Aorta (tissue), 5 donors: ENCODE measurements at regions not wholly inside any gene's neighbourhood (a gene's known extent, or its start where the extent isn't known, plus 50 kb on each side); places are given as distances from the start of the nearest gene placed in this dataset.

Experiments used
- ATAC-seq: fragments of 200-7000 bp; cut with Tn5 transposase; one replicate; pipeline ENCODE4 v1.9.1; 2022; ENCODE audit warnings: moderate library complexity; ENCODE audit not compliant: low FRiP score
- DNase-seq, 2 donors: peaks; one replicate each; pipeline ENCODE4 v3.0.0-alpha.2; 2020
- H3K27ac ChIP-seq, 2 donors: one replicate each; pipeline ENCODE4 v1.5.1; 2013; ENCODE audit warnings: low read length in 2 of 2, mild to moderate bottlenecking in 2 of 2, moderate library complexity in 2 of 2, control low read depth in 1 of 2, inconsistent platforms in 1 of 2, low read depth in 1 of 2
- H3K27me3 ChIP-seq, 2 donors: one replicate each; pipeline ENCODE4 v1.6.1; 2013; ENCODE audit warnings: control low read depth in 1 of 2, low read length in 1 of 2, mild to moderate bottlenecking in 1 of 2, moderate library complexity in 1 of 2; ENCODE audit not compliant: insufficient read depth in 2 of 2, control insufficient read depth in 1 of 2
- H3K36me3 ChIP-seq, 2 donors: one replicate each; pipeline ENCODE4 v1.6.1; 2013; ENCODE audit warnings: control low read depth in 1 of 2, low read length in 1 of 2, mild to moderate bottlenecking in 1 of 2; ENCODE audit not compliant: insufficient read depth in 2 of 2, control insufficient read depth in 1 of 2
- H3K4me1 ChIP-seq, 2 donors: one replicate each; pipeline ENCODE4 v1.6.1; 2013; ENCODE audit warnings: low read length in 2 of 2, control low read depth in 1 of 2, mild to moderate bottlenecking in 1 of 2, moderate library complexity in 1 of 2; ENCODE audit not compliant: insufficient read depth in 2 of 2, control insufficient read depth in 1 of 2
- H3K4me3 ChIP-seq, 2 donors: one replicate each; pipeline ENCODE4 v1.5.1; 2013; ENCODE audit warnings: low read length in 2 of 2, control low read depth in 1 of 2, mild to moderate bottlenecking in 1 of 2
- H3K9me3 ChIP-seq: one replicate; pipeline ENCODE4 v1.6.1; 2013; ENCODE audit warnings: mild to moderate bottlenecking, low read length; ENCODE audit not compliant: control insufficient read depth
- WGBS, 2 donors: extraction: QIAGEN DNeasy Blood & Tissue Kit; methylation state at CpG; one replicate each; pipeline ENCODE4 v1.1.7; 2013; 5-methylcytosine and 5-hydroxymethylcytosine counted together
- intact Hi-C, 2 donors: fragments of 100-400 bp; cut with DNase I; formaldehyde crosslinking; loops; one replicate each; pipeline versions ENCODE4 v1.14.2 to v1.15.0; 2022
- donor health status: healthy with polysubstance abuse.
- donor health status: Bipolar disorder and iron deficiency.
- donor health status: DM: no; HTN: no; CAD: no.
- donor health status: DM: no; HTN: no; CAD: no.
- donor health status: DM: yes; HTN: yes; CAD: no.

DNA sequence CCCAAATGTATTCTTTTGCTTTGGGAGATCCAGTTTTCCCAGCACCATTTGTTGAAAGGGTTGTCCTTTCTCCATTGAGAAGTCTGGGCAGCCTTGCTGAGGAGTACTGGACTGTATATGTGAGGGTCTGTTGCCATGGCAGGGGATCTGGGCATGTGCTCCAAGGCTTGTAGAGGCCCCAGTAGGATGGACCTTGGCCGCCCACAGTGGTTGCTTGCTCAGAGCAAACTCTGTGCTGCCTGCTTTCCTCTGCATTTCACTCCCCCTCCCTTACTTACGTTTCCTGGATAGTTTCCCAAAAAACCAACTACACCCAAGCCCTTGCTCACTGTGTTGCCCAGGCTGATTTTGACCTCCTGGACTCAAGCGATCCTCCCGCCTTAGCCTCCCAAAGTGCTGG is 97.2 kb upstream of the PRR23E start:
- Histone ChIP-seq H3K4me3 (no peak overlapping the region), H3K27ac (no peak overlapping the region), H3K9me3 (no peaks in the 10 kb centered on the region), H3K4me1 (no peaks in the 10 kb centered on the region), H3K27me3 (no peaks in the 10 kb centered on the region), H3K36me3 (no peaks in the 10 kb centered on the region)
- ATAC-seq, result no peak
- intact Hi-C loops, result no loop called here
- DNase-seq, result peak in 1 of 2 donors; percentile 38
- WGBS, 2 donors, result 65 to 77% methylated on average over 4 of the region's 4 CpGs

DNA sequence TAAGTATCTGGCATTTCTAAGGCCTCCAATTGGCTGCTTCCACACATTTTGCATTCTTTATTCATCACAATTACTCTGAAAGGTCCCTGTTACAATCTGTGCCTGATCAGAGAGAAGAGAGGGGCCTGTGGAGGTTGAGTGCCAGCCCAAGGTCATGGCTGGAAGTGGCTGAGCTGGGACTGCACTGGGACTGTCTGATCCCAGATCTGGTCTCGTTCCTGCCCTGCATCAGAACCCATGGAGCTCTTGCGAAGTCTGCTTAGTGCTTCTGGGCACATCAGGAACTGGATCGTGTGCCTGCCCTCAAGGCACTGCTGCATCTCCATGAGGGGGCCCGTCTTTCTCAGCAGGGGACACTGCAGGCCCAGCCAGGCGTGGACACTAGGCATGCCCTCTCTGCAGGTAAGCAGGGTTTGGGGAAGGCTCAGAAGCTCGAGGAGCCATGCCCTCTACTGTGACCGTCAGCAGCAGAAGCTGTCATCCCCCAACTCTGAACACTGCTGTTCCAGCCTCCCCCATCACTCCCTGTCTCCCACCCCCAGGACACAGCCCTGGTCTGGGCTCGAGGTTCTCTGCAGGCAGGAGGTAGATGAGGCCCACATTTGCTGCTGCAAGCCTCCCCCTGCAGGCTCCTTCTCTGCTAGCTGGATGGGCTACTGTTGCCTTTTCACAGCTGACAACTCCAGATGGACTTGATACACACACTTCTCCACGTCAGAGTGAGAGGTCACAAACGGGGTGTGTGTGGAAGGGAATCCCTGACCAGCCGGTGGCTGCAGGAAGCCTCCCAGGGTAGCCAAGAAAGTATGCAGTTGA is 96.5 kb upstream of the PRR23E start:
- Histone ChIP-seq H3K4me1 (no peaks in the 10 kb centered on the region), H3K27me3 (no peaks in the 10 kb centered on the region), H3K36me3 (no peaks in the 10 kb centered on the region), H3K4me3 (no peak overlapping the region), H3K27ac (no peak overlapping the region), H3K9me3 (no peaks in the 10 kb centered on the region)
- DNase-seq (peak in 1 of 2 donors; percentile 37), ATAC-seq (no peak)
- 82% methylated on average over 11 of the region's 11 CpGs for WGBS, 2 donors
- intact Hi-C loops, result no loop called here

DNA sequence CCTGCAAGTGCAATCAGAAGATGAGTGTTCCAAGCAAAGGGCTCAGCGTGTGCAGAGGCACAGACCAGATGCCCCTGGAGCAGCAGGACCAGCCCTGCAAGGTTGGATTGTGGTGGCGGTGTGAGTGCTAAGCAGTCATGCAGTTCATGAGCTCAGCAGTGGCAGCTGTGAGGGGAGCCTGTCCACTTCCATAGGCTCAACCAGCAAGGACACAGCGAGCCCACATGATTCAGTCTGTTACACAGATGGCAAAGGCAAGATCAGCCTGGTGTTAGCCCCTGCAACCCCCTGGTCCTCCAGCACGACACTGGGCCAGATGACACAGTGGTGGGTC is 95.9 kb upstream of the PRR23E start:
- DNase-seq, result no peak
- intact Hi-C loops, result no loop called here
- Histone ChIP-seq H3K4me1 (no peaks in the 10 kb centered on the region), H3K27me3 (no peaks in the 10 kb centered on the region), H3K9me3 (no peaks in the 10 kb centered on the region), H3K27ac (no peak overlapping the region), H3K36me3 (no peaks in the 10 kb centered on the region), H3K4me3 (no peak overlapping the region)
- no peak for ATAC-seq
- 94 to 95% methylated on average over 4 of the region's 4 CpGs for WGBS, 2 donors

DNA sequence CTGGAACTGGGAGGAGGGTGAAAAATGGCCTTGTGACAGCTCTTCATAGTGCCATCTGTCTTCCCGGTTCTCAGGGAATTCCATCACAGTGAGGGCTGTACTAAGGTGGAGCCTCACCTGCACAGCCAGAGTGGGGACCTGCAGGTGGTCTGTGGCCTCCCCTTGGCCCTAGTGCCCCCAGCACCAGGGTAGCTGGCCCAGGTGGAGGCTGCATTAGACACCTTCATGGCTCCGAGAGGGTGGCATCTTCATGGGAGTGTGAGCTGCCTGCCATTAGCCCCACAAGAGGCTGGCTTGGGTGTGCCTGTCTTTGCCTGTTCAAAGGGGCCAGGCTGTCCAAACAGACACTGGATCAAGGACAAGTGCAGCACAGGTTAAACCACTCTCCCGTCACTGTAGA is 95.5 kb upstream of the PRR23E start:
- no peaks in the 10 kb centered on the region for H3K9me3 ChIP-seq
- DNase-seq, result no peak
- H3K4me3 ChIP-seq, result no peak overlapping the region
- H3K4me1 ChIP-seq, result no peaks in the 10 kb centered on the region
- no peaks in the 10 kb centered on the region for H3K27me3 ChIP-seq
- 87 to 93% methylated on average over 3 of the region's 3 CpGs for WGBS, 2 donors
- no peaks in the 10 kb centered on the region for H3K36me3 ChIP-seq
- no peak overlapping the region for H3K27ac ChIP-seq
- intact Hi-C loops, result no loop called here
- no peak for ATAC-seq

DNA sequence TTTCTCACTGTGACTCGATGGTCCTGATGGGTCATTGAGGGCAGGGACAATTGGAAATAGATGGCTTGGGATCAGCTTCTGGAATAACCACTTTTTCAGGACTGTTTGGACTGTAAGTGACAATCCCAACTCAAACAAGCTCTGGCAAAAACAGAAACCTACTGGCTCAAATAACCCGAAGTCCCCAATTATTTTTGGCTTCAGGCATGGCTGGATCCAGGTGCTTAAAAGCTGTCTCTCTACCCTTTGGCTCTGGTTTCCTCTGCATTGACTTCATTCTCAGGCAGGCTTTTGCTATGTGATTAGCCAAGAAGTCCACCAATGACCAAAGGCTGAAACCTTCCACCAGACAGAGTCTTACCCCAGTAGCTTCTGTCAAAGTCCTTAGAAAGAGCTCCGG is 92.9 kb upstream of the PRR23E start:
- no peaks in the 10 kb centered on the region for H3K27me3 ChIP-seq
- intact Hi-C loops, result loop anchor here in 1 of 2 donors (5.0 kb wide), 1 partner anchor 172 kb away; no protein-coding TSS in a partner anchor
- H3K4me3 ChIP-seq, result no peak overlapping the region
- H3K4me1 ChIP-seq, result no peaks in the 10 kb centered on the region
- H3K27ac ChIP-seq, result no peak overlapping the region
- no peaks in the 10 kb centered on the region for H3K9me3 ChIP-seq
- 86 to 87% methylated on average over 3 of the region's 3 CpGs for WGBS, 2 donors
- ATAC-seq, result no peak
- DNase-seq, result no peak
- H3K36me3 ChIP-seq, result no peaks in the 10 kb centered on the region

DNA sequence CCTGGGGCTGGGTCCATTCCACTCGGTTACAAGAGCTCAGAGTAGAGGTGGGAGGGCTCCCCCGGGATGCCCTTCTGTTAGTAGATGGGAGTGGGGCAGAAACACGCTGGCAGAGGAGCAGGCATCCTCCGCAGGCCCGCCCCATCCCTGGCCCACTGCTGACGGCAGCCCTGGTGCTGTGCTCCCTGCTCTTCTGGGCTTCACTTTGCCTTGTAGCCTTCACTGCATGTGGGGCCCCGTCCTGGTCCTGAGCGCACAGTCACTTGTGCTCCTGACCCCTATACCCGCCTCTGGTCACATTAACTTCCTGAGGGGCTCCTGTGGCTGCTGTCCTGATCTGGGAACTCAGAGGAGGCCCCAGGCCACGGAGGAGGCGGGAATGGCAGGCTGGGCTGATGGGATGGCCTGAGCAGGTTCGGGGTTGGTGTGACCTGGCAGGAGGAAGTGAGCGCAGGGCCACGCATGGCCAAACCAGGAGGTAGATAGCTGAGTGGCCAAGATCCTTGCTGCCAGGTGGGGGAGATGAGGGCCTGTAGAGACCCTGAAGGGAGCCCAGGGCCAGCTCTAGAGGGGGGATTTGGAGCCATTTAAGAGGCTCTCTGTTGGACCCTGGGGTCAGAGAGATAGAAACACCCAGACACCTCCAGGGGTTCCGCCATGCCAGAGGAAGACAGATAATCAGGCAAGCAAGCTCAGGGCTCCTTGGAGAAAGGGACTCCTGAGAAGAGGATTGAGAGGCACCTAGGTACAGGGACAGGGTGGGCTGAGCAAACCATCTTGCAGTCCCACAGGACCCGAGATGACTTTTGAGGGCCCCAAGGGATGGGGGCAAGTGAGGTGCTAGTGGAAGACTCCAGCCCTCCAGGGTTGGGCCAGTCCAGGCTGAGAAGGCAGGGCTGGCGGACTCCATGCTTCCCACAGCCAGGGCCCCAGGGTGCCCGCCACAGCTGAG is 92.2 kb upstream of the PRR23E start:
- intact Hi-C loops, result loop anchor here in 1 of 2 donors (5.0 kb wide), 1 partner anchor 172 kb away; no protein-coding TSS in a partner anchor

DNA sequence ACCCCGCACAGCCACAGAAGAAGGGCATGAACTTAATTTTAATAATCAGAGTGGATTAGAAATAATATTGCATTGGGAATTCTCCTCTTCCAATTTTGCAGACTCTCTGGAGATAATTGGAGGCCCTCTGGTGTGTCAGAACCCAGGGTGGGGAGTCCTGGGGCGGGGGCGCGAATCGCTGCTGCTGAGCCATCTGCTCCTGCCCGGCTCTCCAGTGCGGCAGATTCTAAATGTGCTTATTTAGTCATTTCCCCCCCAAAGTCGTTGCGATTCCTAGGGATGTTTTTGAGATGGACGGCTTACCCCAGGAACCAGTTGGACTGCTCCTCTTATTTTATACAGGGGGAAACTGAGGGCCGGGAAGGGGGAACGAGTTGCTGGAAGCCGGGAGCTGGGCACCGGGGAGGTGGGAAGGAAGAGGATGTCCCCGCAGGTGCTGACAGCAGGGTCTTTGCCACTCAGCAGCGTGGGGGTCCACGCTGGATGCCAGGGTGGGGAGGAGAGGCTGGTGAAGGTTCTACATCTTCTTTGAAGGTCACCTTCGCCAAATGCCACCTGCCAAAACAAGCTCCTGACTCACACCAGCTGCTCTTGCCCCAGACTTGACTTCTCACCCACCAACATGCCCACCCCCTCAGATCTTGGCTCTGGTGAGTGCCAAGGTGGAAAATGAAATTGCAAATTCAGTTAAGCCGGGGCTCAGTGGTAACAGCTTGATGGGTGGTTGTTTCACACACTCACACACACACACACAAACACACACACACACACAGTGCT is 91.3 kb upstream of the PRR23E start:
- no peaks in the 10 kb centered on the region for H3K4me1 ChIP-seq
- DNase-seq, result no peak
- WGBS, 2 donors, result 89 to 90% methylated on average over 18 to 19 of the region's 19 CpGs
- H3K27ac ChIP-seq, result no peak overlapping the region
- no peaks in the 10 kb centered on the region for H3K36me3 ChIP-seq
- ATAC-seq, result no peak
- intact Hi-C loops, result loop anchor here in 1 of 2 donors (5.0 kb wide), 1 partner anchor 171 kb away; no protein-coding TSS in a partner anchor
- no peak overlapping the region for H3K4me3 ChIP-seq
- no peaks in the 10 kb centered on the region for H3K9me3 ChIP-seq
- no peaks in the 10 kb centered on the region for H3K27me3 ChIP-seq

More for the DNA sequence above, 92.2 kb upstream of the PRR23E start:
- Histone ChIP-seq H3K36me3 (no peaks in the 10 kb centered on the region), H3K27me3 (no peaks in the 10 kb centered on the region), H3K4me1 (no peaks in the 10 kb centered on the region), H3K4me3 (no peak overlapping the region), H3K9me3 (no peaks in the 10 kb centered on the region), H3K27ac (no peak overlapping the region)
- DNase-seq (no peak), ATAC-seq (no peak)
- WGBS, 2 donors, result 82 to 87% methylated on average over 18 of the region's 18 CpGs

DNA sequence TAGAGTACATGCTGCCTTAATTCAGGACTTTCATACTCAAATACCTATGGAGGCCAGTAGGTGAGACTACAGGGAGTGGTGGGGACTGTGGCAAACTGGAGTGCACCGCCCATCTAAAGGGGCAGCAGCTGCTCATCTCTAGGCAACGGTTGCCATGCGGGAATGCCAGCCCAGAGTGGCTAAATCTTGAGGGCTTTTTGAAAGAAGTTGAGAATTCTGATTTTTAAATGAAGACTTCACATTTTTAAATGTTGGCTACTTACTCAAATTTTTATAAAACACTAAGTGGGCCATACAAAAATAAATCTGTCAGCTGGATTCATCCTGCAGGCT is 90.8 kb upstream of the PRR23E start:
- no peaks in the 10 kb centered on the region for H3K27me3 ChIP-seq
- H3K4me1 ChIP-seq, result no peaks in the 10 kb centered on the region
- ATAC-seq, result no peak
- WGBS, 2 donors, result 89 to 95% methylated on average over 3 of the region's 3 CpGs
- no peaks in the 10 kb centered on the region for H3K36me3 ChIP-seq
- DNase-seq, result no peak
- intact Hi-C loops, result loop anchor here in 1 of 2 donors (5.0 kb wide), 1 partner anchor 170 kb away; no protein-coding TSS in a partner anchor
- no peak overlapping the region for H3K27ac ChIP-seq
- H3K4me3 ChIP-seq, result no peak overlapping the region
- no peaks in the 10 kb centered on the region for H3K9me3 ChIP-seq
